Astrocyte of the hippocampus (primary cell): ENCODE measurements at regions not wholly inside any gene's neighbourhood (a gene's known extent, or its start where the extent isn't known, plus 50 kb on each side); places are given as distances from the start of the nearest gene placed in this dataset.

ENCODE experiments used
- DNase-seq: peaks from one replicate; pipeline ENCODE4 v3.0.0; 2011; ENCODE audit warnings: low read depth, low spot score

GRCh38 chr10:2119316-2119715, 382.0 kb upstream of the ADARB2 start:
- peak; percentile 45 for DNase-seq

GRCh38 chr10:2118201-2118600, 380.9 kb upstream of the ADARB2 start:
- no peak for DNase-seq

GRCh38 chr10:2117641-2118040, 380.3 kb upstream of the ADARB2 start:
- DNase-seq: no peak

- DNase-seq: peak; percentile 86
Observed at GRCh38 chr10:2111965-2112364, 374.6 kb upstream of the ADARB2 start.

- DNase-seq: no peak
Observed at GRCh38 chr10:2108496-2108895, 371.2 kb upstream of the ADARB2 start.

- DNase-seq: no peak
Observed at GRCh38 chr10:2106641-2107040, 369.3 kb upstream of the ADARB2 start.

GRCh38 chr10:2099321-2099720, 362.0 kb upstream of the ADARB2 start:
- no peak for DNase-seq

GRCh38 chr10:2097937-2098336, 360.6 kb upstream of the ADARB2 start:
- no peak for DNase-seq

GRCh38 chr10:2094171-2094570, 356.8 kb upstream of the ADARB2 start:
- DNase-seq: no peak

GRCh38 chr10:2083591-2083990, 346.3 kb upstream of the ADARB2 start:
- no peak for DNase-seq

GRCh38 chr10:2081501-2081900, 344.2 kb upstream of the ADARB2 start:
- no peak for DNase-seq

GRCh38 chr10:2079603-2080078, 342.3 kb upstream of the ADARB2 start:
- DNase-seq: no peak

- DNase-seq: no peak
Observed at GRCh38 chr10:2077231-2077630, 339.9 kb upstream of the ADARB2 start.

GRCh38 chr10:2076528-2076927, 339.2 kb upstream of the ADARB2 start:
- no peak for DNase-seq

- DNase-seq: no peak
Observed at GRCh38 chr10:2067015-2067414, 329.7 kb upstream of the ADARB2 start.

- no peak for DNase-seq
Observed at GRCh38 chr10:2054728-2055127, 317.4 kb upstream of the ADARB2 start.

GRCh38 chr10:2053805-2054204, 316.5 kb upstream of the ADARB2 start:
- no peak for DNase-seq

GRCh38 chr10:2051108-2051507, 313.8 kb upstream of the ADARB2 start:
- no peak for DNase-seq

- DNase-seq: no peak
Observed at GRCh38 chr10:2049560-2049959, 312.2 kb upstream of the ADARB2 start.

GRCh38 chr10:2048337-2048973, 311.1 kb upstream of the ADARB2 start:
- DNase-seq: no peak

- DNase-seq: no peak
Observed at GRCh38 chr10:2047679-2048078, 310.4 kb upstream of the ADARB2 start.

- DNase-seq: no peak
Observed at GRCh38 chr10:2043379-2043778, 306.1 kb upstream of the ADARB2 start.

GRCh38 chr10:2038036-2038435, 300.7 kb upstream of the ADARB2 start:
- DNase-seq: no peak

- no peak for DNase-seq
Observed at GRCh38 chr10:2037246-2037645, 299.9 kb upstream of the ADARB2 start.
